ENCODE measurements at regions not wholly inside any gene's neighbourhood (a gene's known extent, or its start where the extent isn't known, plus 50 kb on each side); places are given as distances from the start of the nearest gene placed in this dataset.
"Not testable (repeated sequence)": the region's sequence is repeated elsewhere in the genome, so short reads cannot be mapped to it uniquely, and the experiment has no call there.

DNA sequence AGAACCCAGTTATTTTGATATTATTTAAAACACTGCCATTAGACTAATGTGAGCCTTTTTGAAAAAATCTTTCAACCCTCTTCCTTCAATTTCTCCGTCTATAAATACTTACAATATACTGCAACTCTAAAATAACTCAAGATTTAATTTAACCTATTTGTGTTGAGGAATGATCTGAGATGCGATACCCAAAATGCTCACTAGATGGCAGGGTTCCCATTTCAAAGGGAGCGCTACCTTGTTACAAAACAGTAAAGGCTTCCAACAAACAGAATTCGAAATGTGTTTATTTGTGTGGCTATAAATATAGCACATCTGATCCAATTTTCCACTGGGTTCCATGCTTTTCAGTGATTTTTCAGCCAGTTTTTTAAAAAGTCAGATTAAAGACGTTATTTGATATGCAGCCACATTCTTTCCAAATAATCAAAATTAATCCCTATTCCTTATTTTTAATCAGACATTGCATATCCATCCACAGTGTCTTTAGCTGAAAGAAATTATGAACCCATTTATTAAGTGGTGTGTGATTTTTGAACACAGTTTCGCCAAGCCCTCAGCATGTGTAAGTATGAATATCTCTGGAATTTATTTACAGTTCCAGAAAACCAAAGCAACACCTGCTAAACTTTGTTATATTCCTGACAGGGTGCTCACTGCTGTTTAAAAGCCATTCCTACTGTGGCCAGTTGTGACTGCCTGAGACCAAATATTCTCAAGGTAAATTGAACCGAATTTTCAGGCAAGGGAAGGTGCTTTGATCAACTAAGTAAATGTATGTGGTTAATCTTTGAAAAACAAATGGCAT is 668.0 kb upstream of the LCORL start:
- H3K4me3 ChIP-seq (ENCODE audit: low read depth in 1 of 2, low read length in 2 of 2), result no peak overlapping the region
- H3K4me1 ChIP-seq (ENCODE audit: insufficient read depth, low read length), result peaks cover 24% of the 10 kb centered on the region
- no peak overlapping the region for H3K9ac ChIP-seq (ENCODE audit: low read length)
- H3K36me3 ChIP-seq (ENCODE audit: insufficient read depth, low read length), result no peaks in the 10 kb centered on the region
- no peaks in the 10 kb centered on the region for H3K27me3 ChIP-seq (ENCODE audit: control insufficient read depth in 1 of 2, insufficient read depth in 2 of 2, low read length in 2 of 2)
- H3K9me3 ChIP-seq (ENCODE audit: low read length), result no peaks in the 10 kb centered on the region
- H3K27ac ChIP-seq (ENCODE audit: low read depth, low read length), result no peak overlapping the region

- H3K27me3 ChIP-seq (ENCODE audit: control insufficient read depth in 1 of 2, insufficient read depth in 2 of 2, low read length in 2 of 2); H3K9ac ChIP-seq (ENCODE audit: low read length); H3K36me3 ChIP-seq (ENCODE audit: insufficient read depth, low read length); H3K27ac ChIP-seq (ENCODE audit: low read depth, low read length); H3K9me3 ChIP-seq (ENCODE audit: low read length); H3K4me3 ChIP-seq (ENCODE audit: low read depth in 1 of 2, low read length in 2 of 2): not testable (repeated sequence)
- peaks cover 24% of the 10 kb centered on the region for H3K4me1 ChIP-seq (ENCODE audit: insufficient read depth, low read length)
Measured at GRCh38 chr4:18688351-18688750, 666.8 kb upstream of the LCORL start.

GRCh38 chr4:18686338-18687037 is 664.9 kb upstream of the LCORL start:
- H3K9me3 ChIP-seq (ENCODE audit: low read length), result no peaks in the 10 kb centered on the region
- no peak overlapping the region for H3K9ac ChIP-seq (ENCODE audit: low read length)
- H3K27ac ChIP-seq (ENCODE audit: low read depth, low read length), result no peak overlapping the region
- no peak overlapping the region for H3K4me3 ChIP-seq (ENCODE audit: low read depth in 1 of 2, low read length in 2 of 2)
- H3K36me3 ChIP-seq (ENCODE audit: insufficient read depth, low read length), result no peaks in the 10 kb centered on the region
- H3K27me3 ChIP-seq (ENCODE audit: control insufficient read depth in 1 of 2, insufficient read depth in 2 of 2, low read length in 2 of 2), result no peaks in the 10 kb centered on the region
- H3K4me1 ChIP-seq (ENCODE audit: insufficient read depth, low read length), result peaks cover 19% of the 10 kb centered on the region

DNA sequence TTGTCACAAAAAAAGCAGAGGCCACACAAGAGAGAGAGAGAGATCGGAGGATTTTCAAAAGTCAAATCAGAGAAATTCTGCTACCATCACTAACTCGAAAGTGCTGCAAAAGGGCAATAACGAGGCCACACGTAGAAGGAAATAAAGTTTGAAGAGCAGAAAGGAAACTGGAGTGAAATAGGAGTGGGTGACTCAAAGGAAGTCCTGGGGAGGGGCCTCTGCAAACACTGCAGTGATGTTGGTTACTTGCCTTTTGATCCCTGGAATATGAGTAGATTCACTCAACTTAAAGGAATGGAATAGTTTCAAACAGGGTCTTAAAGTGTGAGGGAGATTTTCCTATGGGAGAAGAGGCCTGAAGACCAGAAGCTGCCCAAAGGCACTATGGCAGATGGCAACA is 663.4 kb upstream of the LCORL start:
- no peak overlapping the region for H3K4me3 ChIP-seq (ENCODE audit: low read depth in 1 of 2, low read length in 2 of 2)

DNA sequence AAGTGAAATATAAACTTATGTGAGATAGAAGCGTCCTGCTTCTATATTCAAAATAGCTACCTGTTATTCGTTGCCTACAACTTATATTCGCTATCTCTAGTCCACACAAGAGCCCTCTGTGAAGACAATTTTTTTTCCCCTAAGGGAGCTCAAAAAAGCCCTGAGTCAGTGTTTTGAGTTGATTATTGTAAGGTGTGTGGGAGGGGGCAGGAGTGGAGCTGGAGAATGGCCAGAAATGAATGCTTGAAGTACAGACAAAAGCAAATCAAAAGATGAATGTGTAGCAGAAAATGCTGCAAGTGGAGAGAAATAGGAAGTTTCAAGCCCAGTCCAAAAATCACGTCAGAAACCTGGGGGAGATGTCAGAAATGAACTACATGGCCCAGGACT is 655.0 kb upstream of the LCORL start:
- H3K4me3 ChIP-seq (ENCODE audit: low read depth in 1 of 2, low read length in 2 of 2), result no peak overlapping the region
- no peak overlapping the region for H3K27ac ChIP-seq (ENCODE audit: low read depth, low read length)
- H3K27me3 ChIP-seq (ENCODE audit: control insufficient read depth in 1 of 2, insufficient read depth in 2 of 2, low read length in 2 of 2), result no peaks in the 10 kb centered on the region
- no peaks in the 10 kb centered on the region for H3K4me1 ChIP-seq (ENCODE audit: insufficient read depth, low read length)
- H3K9ac ChIP-seq (ENCODE audit: low read length), result no peak overlapping the region
- no peaks in the 10 kb centered on the region for H3K9me3 ChIP-seq (ENCODE audit: low read length)
- no peaks in the 10 kb centered on the region for H3K36me3 ChIP-seq (ENCODE audit: insufficient read depth, low read length)

More for the DNA sequence above, 663.4 kb upstream of the LCORL start:
- H3K36me3 ChIP-seq (ENCODE audit: insufficient read depth, low read length), result no peaks in the 10 kb centered on the region
- H3K27me3 ChIP-seq (ENCODE audit: control insufficient read depth in 1 of 2, insufficient read depth in 2 of 2, low read length in 2 of 2), result no peaks in the 10 kb centered on the region
- no peaks in the 10 kb centered on the region for H3K9me3 ChIP-seq (ENCODE audit: low read length)
- H3K9ac ChIP-seq (ENCODE audit: low read length), result no peak overlapping the region
- peaks cover 6% of the 10 kb centered on the region for H3K4me1 ChIP-seq (ENCODE audit: insufficient read depth, low read length)
- no peak overlapping the region for H3K27ac ChIP-seq (ENCODE audit: low read depth, low read length)

DNA sequence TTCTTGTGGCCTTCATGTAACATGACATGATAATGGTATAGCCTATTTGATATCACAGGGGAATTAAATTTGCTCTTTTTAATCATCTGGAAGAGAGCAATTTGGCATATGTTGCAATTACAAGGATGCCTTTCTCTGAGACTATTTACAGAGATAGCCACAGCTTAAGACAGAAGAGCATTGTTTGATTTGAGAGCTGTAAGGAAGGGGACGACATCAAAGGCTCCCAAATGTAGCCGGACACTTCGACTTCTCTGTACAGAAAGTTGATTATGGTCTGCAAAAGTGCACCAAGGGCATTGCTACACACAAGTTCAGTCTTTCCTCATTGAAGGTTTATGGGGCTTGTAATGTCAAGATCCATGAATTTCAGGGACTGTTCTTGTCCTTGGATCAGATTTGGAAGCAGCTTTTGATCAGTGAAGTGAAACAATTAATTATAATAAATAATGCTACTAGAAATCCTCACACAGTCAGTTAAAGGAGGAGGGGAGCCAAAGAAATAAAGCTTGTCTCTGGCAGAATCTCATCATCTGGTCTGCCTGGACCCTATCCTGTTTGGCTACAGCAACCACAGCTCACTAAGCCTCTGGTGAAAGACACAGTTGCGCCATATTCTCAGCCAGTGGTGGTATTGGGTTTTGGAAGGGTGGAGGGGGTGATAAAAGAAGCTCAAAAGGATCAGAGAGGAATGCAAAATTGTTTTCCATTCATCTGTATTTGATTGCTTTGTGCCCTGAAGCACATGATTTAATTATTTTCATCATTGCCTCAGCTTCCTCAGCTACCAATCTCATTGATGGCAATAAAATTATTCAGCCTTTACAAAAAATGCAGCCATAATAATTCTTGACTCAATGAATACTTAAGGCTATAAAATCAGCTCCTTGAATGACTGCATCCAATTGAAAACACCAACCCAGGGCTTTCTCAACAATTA is 654.3 kb upstream of the LCORL start:
- Histone ChIP-seq H3K27me3 (ENCODE audit: control insufficient read depth in 1 of 2, insufficient read depth in 2 of 2, low read length in 2 of 2) (no peaks in the 10 kb centered on the region), H3K9ac (ENCODE audit: low read length) (no peak overlapping the region), H3K4me3 (ENCODE audit: low read depth in 1 of 2, low read length in 2 of 2) (no peak overlapping the region), H3K36me3 (ENCODE audit: insufficient read depth, low read length) (no peaks in the 10 kb centered on the region), H3K27ac (ENCODE audit: low read depth, low read length) (no peak overlapping the region), H3K4me1 (ENCODE audit: insufficient read depth, low read length) (no peaks in the 10 kb centered on the region), H3K9me3 (ENCODE audit: low read length) (no peaks in the 10 kb centered on the region)

DNA sequence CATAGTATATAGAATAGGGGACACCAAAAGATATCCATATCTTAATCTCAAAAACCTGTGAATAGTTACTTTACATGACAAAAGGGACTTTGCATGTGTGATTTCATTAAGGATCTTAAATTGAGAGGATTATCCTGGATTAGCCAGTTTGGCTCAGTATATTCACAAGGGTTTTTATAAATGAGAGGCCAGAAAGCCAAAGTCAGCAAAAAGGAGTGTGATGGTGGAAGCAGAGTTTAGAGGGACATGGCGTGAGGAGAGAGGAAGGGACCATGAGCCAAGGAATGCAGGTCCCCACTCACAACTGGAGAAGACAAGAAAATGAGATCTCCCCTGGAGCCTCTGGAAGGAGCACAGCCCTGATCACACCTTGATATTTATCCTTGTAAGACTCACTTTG is 648.5 kb upstream of the LCORL start:
- H3K9me3 ChIP-seq (ENCODE audit: low read length), result no peaks in the 10 kb centered on the region
- no peak overlapping the region for H3K4me3 ChIP-seq (ENCODE audit: low read depth in 1 of 2, low read length in 2 of 2)
- no peaks in the 10 kb centered on the region for H3K27me3 ChIP-seq (ENCODE audit: control insufficient read depth in 1 of 2, insufficient read depth in 2 of 2, low read length in 2 of 2)
- no peaks in the 10 kb centered on the region for H3K4me1 ChIP-seq (ENCODE audit: insufficient read depth, low read length)
- no peaks in the 10 kb centered on the region for H3K36me3 ChIP-seq (ENCODE audit: insufficient read depth, low read length)
- H3K9ac ChIP-seq (ENCODE audit: low read length), result no peak overlapping the region
- H3K27ac ChIP-seq (ENCODE audit: low read depth, low read length), result no peak overlapping the region

- no peaks in the 10 kb centered on the region for H3K9me3 ChIP-seq (ENCODE audit: low read length)
- no peaks in the 10 kb centered on the region for H3K4me1 ChIP-seq (ENCODE audit: insufficient read depth, low read length)
- no peak overlapping the region for H3K27ac ChIP-seq (ENCODE audit: low read depth, low read length)
- no peak overlapping the region for H3K4me3 ChIP-seq (ENCODE audit: low read depth in 1 of 2, low read length in 2 of 2)
- H3K36me3 ChIP-seq (ENCODE audit: insufficient read depth, low read length), result no peaks in the 10 kb centered on the region
- H3K9ac ChIP-seq (ENCODE audit: low read length), result no peak overlapping the region
- H3K27me3 ChIP-seq (ENCODE audit: control insufficient read depth in 1 of 2, insufficient read depth in 2 of 2, low read length in 2 of 2), result no peaks in the 10 kb centered on the region
Measured at GRCh38 chr4:18669390-18669789, 647.8 kb upstream of the LCORL start.

- Histone ChIP-seq H3K9me3 (ENCODE audit: low read length) (no peaks in the 10 kb centered on the region), H3K4me1 (ENCODE audit: insufficient read depth, low read length) (no peaks in the 10 kb centered on the region), H3K4me3 (ENCODE audit: low read depth in 1 of 2, low read length in 2 of 2) (no peak overlapping the region)
Measured at GRCh38 chr4:18666322-18666721, 644.8 kb upstream of the LCORL start.

GRCh38 chr4:18664171-18664570 is 642.6 kb upstream of the LCORL start:
- H3K36me3 ChIP-seq (ENCODE audit: insufficient read depth, low read length), result no peaks in the 10 kb centered on the region
- H3K27me3 ChIP-seq (ENCODE audit: control insufficient read depth in 1 of 2, insufficient read depth in 2 of 2, low read length in 2 of 2), result no peaks in the 10 kb centered on the region
- H3K9ac ChIP-seq (ENCODE audit: low read length), result no peak overlapping the region
- H3K9me3 ChIP-seq (ENCODE audit: low read length), result no peaks in the 10 kb centered on the region
- H3K4me3 ChIP-seq (ENCODE audit: low read depth in 1 of 2, low read length in 2 of 2), result no peak overlapping the region
- no peaks in the 10 kb centered on the region for H3K4me1 ChIP-seq (ENCODE audit: insufficient read depth, low read length)
- no peak overlapping the region for H3K27ac ChIP-seq (ENCODE audit: low read depth, low read length)

More at GRCh38 chr4:18666322-18666721, 644.8 kb upstream of the LCORL start:
- no peaks in the 10 kb centered on the region for H3K27me3 ChIP-seq (ENCODE audit: control insufficient read depth in 1 of 2, insufficient read depth in 2 of 2, low read length in 2 of 2)
- no peaks in the 10 kb centered on the region for H3K36me3 ChIP-seq (ENCODE audit: insufficient read depth, low read length)
- H3K27ac ChIP-seq (ENCODE audit: low read depth, low read length), result no peak overlapping the region
- no peak overlapping the region for H3K9ac ChIP-seq (ENCODE audit: low read length)

GRCh38 chr4:18645351-18645750 is 623.8 kb upstream of the LCORL start:
- Histone ChIP-seq H3K27ac (ENCODE audit: low read depth, low read length) (no peak overlapping the region), H3K9ac (ENCODE audit: low read length) (no peak overlapping the region), H3K4me3 (ENCODE audit: low read depth in 1 of 2, low read length in 2 of 2) (no peak overlapping the region), H3K27me3 (ENCODE audit: control insufficient read depth in 1 of 2, insufficient read depth in 2 of 2, low read length in 2 of 2) (no peaks in the 10 kb centered on the region), H3K4me1 (ENCODE audit: insufficient read depth, low read length) (peaks cover 6% of the 10 kb centered on the region), H3K9me3 (ENCODE audit: low read length) (no peaks in the 10 kb centered on the region), H3K36me3 (ENCODE audit: insufficient read depth, low read length) (no peaks in the 10 kb centered on the region)
